Occipital lobe (tissue), 1 donor: ENCODE measurements at regions not wholly inside any gene's neighbourhood (a gene's known extent, or its start where the extent isn't known, plus 50 kb on each side); places are given as distances from the start of the nearest gene placed in this dataset.

Experiments
- DNase-seq: peaks from one replicate; lab custom pipeline; 2025; lab: John Stamatoyannopoulos, UW

DNA sequence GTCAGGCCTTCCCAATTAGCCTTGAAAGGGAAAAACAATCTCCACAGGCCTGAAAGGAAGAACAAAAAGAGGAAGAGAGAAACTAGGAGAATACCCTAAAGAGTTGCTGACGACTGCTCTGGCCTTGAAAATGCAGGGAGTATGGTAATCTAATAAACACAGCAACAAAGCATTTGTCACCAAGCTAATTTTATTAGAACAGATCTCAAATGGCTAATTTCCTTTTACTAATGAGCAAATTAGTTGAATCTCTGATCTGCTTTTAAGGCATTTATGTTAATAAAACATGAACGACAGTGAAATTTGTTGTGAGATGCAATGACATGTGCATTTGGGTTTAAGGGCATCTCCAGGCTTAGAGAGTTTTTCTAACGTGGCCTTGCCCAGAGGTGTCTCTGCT is 212.2 kb downstream of the BUD13 start:
- no peak for DNase-seq

DNA sequence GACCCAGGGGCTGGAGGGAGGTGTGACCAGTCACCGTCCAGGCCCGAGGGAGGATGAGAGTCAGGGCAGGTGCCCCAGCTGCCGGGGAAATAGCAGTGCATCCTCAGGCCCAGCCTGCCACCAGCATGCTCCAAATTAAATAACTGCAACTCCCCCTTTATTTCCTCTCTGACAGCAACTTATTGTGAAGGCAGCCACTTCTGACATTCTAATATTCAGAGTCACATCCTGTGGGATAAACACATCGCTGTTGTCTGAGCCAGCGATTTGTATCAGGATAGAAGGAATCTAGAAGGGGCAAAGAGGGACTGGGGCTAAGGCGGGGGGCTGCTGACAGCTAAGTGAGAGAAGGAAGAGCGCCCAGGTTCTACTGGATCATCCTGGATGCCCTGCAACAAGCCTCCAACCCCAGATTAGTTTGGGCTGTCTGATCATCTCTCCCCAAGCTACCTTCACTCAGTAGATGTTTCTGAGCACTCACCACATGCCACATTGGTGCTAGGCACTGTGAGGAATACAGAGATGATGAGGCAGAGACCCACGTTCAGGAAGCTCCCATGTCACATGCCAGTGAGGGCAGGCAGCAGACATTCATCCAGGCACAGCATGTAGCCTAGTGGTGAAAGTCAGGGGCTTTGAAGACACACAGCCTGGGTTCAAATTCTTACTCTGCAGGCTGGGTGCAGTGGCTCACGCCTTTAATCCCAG is 214.1 kb downstream of the BUD13 start:
- no peak for DNase-seq

DNA sequence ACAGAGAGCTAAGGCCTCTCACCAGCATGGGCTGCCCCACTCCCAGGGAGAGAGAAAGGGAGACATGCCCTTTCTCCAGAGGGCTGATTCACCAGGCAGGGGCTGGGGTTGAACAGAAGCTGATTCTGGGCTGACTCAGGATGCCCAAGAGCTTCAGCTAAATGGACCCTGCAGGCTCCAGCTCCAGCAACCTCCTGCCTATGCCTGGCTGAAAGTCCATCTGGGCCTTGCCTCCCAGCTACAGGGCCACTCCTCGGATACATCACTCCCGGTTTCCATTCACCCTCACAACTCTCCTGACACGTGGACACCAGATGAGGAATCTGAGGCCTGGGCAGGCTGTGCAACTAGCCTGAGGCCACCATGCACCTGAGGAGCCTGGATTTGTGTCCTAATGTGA is 215.5 kb downstream of the BUD13 start:
- no peak for DNase-seq

DNA sequence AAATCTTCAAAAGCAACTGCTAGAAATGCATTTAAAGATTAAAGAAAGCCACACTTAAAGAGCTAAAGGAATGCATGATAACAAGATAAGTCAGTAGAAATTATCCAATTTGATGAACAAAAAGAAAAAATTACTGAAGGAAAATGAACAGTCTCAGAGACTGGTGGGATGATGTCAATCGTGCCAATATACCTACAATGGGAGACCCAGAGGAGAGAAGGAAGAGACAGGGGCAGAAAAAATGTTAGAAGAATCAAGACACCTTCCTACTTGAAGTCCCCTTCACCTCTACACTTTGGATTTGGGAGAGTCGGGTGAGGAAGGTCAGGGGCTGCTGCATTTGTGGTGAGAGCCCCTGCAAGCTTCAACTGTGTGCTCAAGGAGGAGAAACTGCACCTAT is 216.3 kb downstream of the BUD13 start:
- DNase-seq: no peak

DNA sequence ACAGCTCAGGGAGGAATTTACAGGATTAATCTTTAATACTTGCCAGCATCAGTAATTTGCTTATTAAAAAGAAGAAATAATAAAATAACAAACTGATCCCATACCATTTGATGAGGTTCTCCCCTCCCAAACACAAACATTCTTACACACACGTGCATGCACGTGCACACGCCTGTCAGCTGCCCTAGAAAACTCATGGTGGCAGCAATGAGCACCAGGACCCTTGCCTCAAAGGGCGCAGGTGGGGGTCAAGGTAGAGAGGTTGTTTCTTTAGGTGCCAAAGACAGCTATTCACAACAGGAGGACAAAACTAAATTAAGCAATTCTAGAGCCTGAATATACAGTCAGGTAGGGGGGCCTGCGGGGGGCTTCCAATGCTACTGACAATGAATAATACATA is 219.3 kb downstream of the BUD13 start:
- no peak for DNase-seq

DNA sequence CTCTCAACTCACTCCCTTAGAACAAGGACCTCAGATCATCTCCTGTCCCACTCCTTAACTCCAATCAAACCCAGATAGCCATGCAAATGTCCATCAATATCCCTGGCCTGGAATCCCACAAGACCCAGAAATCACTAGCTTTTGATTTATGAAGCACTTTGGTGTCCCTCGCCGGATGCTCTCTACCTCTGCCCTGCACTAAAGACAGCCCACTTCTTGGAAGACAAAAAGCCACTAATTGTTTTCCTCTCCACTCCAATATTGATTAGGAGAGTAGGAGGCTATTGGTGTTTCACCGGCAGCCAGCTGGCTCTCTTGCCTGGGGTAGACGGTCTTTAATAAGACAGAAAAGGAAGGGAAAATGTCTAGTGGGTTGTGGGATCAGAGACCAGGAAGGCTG is 221.2 kb downstream of the BUD13 start:
- no peak for DNase-seq

DNA sequence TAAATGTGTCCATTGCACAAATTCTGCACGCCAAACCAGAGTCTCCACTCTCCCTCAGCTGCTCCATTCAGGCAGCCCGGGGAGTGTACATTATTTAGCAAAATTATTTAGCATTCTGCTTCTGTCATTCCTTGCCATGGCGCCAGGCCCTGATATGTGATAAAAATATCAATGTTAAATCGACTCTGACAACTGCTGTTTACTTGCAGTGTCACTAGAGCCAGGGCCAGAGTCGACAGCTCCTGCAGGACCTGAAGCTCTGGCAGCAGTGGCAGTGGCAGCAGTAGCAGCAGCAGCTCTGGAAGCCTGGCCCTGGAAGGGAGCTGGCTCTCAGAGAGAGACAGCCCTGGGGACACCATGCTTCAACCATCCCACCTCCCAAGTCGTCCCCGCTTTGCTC is 224.5 kb downstream of the BUD13 start:
- DNase-seq: no peak

DNA sequence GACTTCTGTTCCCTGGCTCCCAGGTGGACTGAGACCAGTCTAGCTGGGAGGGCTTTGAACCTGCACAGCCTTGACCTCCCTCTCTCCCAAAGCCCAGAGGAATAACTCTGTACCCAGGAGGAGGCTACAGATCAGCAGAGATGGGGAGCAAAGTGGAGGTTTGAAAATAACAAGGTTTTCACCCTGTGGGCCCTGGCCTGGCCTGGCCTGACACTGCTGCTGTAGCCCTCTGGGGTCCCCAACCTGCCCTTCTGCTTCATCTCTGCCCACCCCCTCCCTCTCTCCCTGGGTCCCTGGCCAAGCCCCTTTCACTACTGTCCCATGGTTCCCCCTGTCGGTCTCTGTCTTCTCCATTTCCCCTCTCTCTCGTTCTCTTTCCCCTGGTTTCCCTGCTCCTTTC is 225.2 kb downstream of the BUD13 start:
- no peak for DNase-seq

DNA sequence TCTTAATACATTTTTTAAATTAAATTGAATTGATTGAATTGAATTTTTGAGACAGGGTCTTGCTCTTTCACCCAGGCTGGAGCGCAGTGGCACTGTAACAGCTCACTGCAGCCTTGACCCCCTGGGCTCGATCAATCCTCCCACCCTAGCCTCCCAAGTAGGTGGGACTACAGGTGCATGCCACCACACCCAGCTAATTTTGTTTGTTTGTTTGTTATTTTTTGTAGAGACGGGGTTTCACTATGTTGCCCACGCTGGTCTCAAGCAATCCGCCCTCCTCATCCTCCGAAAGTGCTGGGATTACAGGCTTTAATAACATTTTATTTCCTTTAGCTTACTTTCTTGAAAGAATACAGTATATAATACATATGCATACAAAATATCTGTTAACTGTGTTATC is 226.9 kb downstream of the BUD13 start:
- no peak for DNase-seq

DNA sequence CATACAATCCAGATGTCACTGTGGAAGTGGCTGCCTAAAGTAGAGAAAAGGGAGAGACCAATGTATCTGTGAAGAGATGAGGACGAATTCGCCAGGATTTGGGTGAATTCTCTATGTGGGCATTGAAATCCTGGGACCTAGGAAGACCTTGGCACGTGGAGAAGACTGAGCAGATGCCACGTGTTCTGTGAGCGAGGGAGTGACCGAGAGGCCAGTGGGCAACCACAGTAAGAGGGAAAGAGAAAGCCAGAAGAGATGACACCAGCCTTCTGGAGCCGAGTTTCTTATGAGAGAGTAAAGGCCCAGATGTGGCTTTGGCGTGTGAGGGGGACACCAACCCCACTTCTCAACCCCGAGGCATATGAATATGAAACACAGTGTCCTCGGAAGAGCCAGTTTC is 228.1 kb downstream of the BUD13 start:
- no peak for DNase-seq

DNA sequence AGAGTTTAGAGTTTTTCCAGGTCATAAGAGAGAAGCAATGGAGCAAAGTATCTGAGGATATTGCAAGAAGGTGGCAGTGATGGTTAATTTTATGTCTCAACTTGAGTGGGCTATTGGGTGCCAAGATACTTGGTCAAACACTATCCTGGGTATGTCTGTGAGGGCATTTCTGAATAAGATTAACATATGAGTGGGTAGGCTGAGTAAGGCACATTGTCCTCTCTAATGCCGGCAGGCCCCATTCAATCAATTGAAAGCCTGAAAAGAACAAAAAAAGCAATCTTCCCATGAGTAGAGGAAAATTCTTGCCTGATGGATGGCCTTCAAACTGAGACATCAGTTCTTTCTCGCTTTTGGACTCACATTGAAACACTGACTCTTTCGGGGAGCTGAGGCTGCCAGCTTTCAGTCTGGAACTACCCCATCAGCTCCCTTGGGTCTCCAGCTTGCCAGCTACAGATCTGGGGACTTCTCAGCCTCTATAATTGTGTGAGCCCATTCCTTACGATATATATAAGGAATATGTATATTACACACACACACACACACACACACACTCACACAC is 228.8 kb downstream of the BUD13 start:
- no peak for DNase-seq

DNA sequence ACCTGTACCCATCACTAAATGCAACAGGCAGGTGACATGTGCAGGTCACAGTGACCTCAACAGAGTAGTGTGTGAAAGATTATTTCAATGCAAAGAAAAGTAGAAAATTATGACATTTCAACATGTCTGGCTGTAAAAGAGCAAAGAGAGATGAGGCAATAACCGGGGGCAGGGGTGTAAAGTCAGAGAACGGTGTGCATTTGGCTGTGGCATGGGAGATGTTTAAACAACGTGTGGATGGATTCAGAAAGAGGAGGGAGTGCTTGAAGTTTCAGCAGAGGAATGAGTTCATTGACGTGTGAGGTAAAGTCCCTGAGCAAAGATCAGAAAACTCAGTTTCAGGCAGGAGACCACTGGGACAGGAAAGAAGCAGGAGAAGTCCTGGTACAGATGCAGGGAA is 229.7 kb downstream of the BUD13 start:
- no peak for DNase-seq

DNA sequence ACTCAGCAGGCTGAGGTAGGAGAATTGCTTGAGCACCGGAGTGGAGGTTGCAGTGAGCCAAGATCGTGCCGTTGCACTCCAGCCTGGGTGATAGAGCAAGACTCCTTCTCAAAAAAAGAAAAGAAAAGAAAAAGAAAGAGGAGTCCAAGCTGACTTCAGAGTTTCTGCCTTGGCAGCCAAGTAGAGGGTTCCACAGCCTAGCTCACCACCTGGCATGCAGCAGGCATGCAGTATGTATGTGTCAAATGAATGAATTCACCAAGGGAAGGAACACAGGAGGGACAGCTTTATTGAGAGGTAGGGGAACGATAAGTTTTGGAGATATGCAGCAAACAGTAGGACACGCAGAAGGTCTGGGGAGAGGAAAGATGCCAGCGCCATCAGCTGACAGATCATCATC is 230.4 kb downstream of the BUD13 start:
- DNase-seq: no peak

DNA sequence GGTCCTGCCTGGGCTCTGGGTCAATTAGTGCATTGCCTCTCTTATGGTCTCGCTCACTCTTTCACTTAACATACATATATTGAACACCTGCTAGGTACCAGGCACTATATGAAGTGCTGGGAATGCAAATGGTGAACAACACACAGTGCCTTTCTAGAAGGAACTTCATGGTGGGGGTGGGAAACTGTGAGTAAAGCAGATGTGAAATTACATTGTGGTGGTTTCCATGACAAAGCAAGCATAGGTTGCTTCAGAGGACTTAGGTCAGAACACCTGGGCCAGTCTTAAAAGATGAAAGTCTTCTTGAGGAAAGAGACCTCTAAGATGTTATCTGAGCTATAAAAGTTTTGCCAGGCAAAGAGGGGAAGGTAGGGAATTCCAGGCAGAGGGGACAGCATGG is 231.3 kb downstream of the BUD13 start:
- no peak for DNase-seq

DNA sequence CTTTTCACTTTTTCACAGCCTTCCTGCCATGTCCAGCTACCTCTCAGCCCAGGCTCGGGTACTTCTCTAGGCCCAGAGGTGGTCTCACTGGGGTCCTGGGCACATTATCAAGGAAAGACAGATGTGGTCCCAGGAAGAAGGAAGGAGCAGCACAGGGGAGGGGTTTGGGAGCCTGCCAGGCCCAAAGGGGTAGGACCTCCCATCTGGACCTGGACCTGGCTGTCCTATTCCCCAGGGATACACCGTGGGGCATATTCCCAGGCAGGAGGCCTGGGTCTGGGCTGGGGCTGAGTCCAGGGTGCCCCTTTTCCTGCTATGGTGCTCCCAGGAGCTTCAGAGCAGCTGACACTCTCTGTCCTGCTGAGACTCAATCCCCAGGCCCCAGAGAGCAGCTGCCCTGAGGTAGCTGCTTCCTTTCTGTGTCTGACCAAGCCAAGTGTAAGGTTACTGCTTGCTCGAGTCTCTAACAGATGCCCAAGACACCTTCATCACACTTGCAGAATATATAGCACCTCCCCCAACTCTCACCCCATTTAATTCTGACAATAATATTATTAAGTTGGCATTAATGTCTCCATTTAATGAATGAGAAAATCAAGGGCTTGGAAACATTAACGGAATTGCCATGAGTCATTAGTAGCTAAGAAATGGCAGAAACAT is 232.0 kb downstream of the BUD13 start:
- no peak for DNase-seq

DNA sequence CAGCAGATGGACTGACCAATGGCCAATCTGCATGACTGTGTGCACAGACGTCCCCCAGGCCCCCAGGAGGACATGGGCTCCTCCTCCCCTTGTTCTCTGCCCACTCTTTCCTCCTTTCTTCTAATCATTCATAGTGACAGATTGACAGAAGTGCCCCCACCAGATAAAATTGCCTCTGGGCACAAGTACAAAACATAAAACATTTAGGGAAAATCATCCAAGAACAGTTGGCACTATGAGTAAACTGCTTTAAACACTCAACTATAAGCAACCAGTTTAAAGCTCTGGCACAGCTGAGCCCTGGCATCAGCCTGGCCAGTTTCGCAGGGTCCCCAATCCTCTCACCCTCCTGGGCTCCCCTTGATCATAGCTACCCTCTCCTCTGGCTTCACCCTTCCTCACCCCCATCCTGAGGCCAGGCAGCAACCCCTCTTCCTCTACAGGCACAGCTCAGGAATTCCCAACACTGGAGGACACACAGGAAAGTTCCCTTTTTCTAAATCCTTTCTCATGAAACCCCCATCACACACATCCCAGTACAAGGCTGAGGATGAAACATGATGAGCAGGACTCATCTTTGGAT is 232.9 kb downstream of the BUD13 start:
- DNase-seq: no peak

DNA sequence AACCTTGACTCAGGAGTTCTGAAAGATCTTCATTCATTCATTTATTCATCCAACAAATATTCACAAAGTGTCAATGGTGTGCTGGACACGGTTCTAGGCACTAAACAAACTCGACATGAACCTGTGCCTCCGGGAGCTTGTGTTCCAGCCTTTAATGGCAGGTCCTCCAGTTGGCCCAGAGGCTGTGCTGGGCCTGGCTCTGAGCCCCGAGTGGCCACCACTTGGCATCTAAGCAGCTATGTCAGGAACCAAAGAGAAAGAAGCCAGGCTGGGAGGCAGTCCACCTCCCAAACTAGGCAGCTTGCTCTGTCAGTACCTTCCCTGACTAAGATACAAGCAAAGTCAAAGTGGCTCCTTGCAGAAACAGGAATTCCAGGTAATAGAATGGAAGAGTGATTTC is 233.6 kb downstream of the BUD13 start:
- no peak for DNase-seq

DNA sequence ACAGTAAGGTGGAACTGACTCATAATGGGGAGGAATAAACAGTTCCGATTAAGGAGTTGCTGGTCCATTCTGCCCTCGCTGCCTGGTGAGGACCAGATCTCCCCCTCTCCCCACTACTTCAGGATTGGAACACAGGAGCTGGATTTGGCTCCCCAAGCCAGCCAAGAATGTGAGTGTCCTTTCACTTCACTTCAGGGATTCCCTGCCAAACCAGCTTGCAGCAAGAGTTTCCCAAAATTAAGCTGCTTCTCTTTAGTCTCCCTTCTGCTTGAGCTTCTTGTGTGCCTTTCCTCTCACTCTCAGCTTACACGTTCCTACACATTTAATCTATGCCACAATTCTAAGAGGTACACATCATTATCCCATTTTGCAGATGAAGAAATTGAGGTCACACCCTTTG is 234.1 kb downstream of the BUD13 start:
- DNase-seq: no peak

DNA sequence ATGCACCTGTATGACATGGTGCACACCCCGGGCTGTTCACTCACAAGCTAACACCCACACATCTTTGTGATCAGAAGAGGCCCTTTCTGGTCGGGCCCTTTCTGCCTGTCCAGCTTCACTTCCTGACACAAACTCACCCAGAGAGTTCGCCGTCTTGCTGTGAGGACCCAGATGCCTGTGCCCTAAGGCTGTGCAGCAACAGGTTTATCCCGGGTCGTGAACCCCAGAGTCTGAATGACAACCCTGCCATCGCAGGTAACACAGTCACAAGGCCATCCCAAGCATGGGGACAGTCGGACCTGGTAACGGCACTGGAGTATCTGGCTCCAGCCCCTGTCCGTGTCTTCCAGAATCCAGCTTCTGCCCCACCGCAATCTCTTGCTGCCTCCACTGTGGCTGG is 235.1 kb downstream of the BUD13 start:
- DNase-seq: no peak

DNA sequence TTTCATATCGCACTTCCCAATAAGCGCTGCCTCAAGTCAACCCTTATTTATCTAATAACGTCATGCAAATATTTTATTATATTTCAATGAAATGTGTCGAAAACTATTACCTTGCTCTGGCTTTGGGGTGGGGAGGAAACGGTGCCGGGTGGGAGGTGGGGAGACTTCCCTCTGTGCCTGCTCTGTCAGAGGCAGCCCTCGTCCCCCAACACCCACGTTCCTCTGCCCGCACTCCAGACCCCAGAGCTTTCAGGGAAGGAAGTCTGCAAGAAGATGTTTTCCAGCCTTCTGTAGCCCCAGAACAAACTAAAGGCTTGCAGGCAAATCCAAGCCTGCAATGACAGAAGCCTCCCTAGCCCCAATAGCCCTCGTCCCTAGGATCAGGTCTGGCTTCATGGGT is 235.7 kb downstream of the BUD13 start:
- no peak for DNase-seq

DNA sequence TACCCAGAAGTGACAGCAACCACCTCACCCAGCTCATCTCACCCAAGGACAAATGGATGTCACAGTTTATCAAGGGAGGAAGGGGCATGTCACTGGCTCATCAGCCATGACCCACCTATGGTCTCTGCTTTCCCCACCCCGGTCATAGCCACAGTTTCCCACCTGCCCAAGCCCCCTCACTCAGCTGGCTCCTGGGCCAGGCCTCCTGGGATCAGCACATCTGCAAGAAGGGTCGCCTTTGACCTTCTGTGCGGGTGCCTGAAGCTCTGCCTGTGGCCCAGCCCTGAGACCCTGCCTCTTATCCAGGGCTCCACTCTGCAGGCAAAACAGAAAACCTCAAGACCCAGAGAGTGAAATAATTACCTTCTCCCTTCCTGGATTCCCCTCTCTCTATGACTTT is 236.4 kb downstream of the BUD13 start:
- DNase-seq: no peak

DNA sequence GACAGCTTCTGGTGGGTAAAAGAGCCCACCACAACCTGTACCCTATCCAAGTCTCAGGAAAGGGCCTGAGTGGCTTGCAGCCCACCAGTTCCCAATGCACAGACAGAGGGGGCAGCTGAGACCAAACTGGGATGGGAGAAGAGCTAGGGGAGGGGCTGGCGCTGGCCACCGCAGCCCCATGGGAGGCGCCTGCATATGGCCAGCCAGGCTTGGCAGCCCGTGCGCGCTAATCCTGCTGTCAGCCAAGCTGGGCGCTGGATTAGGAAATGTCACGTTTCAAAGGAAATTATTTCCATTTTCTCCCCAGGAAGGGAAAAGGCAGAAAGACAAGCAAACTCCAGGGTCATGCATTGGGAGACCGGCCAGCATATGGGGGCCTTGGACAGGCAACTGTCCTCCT is 236.8 kb downstream of the BUD13 start:
- no peak for DNase-seq

DNA sequence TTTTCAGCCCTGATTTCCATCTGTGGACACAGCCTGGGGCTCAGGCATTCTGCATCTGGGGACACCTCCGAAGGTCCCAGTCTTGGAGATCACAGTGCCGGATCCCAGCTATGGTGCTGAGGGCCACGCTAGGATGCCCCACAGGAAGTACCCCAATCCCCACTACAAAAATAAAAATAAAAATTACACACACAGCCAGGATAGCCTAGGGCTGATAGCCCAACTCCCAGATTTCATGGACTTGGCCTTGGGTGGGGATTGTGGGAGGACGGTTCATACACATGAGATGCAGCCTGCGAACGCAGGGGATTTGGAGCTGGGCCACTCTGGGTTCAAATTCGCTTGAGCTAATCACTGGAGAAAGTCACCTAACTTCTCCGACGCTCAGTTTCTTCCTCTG is 237.7 kb downstream of the BUD13 start:
- no peak for DNase-seq
